ENCODE measurements at regions not wholly inside any gene's neighbourhood (a gene's known extent, or its start where the extent isn't known, plus 50 kb on each side); places are given as distances from the start of the nearest gene placed in this dataset.

- DNase-seq: no peak
Observed at GRCh38 chr21:22044431-22044830, 1046.2 kb downstream of the NCAM2 start.

- DNase-seq: no peak
Observed at GRCh38 chr21:22046576-22046975, 1048.4 kb downstream of the NCAM2 start.

- DNase-seq: no peak
Observed at GRCh38 chr21:22056904-22057303, 1058.7 kb downstream of the NCAM2 start.

GRCh38 chr21:22062472-22063139 is 1064.4 kb downstream of the NCAM2 start:
- no peak for DNase-seq

- no peak for DNase-seq
Observed at GRCh38 chr21:22063140-22063539, 1064.9 kb downstream of the NCAM2 start.

GRCh38 chr21:22076471-22076870 is 1078.3 kb downstream of the NCAM2 start:
- DNase-seq: no peak

- no peak for DNase-seq
Observed at GRCh38 chr21:22083899-22084298, 1085.7 kb downstream of the NCAM2 start.

GRCh38 chr21:22096314-22096713 is 1098.1 kb downstream of the NCAM2 start:
- DNase-seq: no peak

GRCh38 chr21:22106720-22107410 is 1108.7 kb downstream of the NCAM2 start:
- DNase-seq: no peak

GRCh38 chr21:22115746-22116145 is 1117.5 kb downstream of the NCAM2 start:
- DNase-seq: no peak

GRCh38 chr21:22120616-22121266 is 1122.5 kb downstream of the NCAM2 start:
- DNase-seq: no peak

GRCh38 chr21:22125581-22125980 is 1127.4 kb downstream of the NCAM2 start:
- DNase-seq: no peak

GRCh38 chr21:22128671-22129070 is 1130.5 kb downstream of the NCAM2 start:
- no peak for DNase-seq

- no peak for DNase-seq
Observed at GRCh38 chr21:22132358-22133071, 1134.3 kb downstream of the NCAM2 start.

- no peak for DNase-seq
Observed at GRCh38 chr21:22136740-22137139, 1138.5 kb downstream of the NCAM2 start.

- DNase-seq: no peak
Observed at GRCh38 chr21:22138297-22139016, 1140.2 kb downstream of the NCAM2 start.

- no peak for DNase-seq
Observed at GRCh38 chr21:22145545-22145944, 1147.3 kb downstream of the NCAM2 start.

- DNase-seq: no peak
Observed at GRCh38 chr21:22154579-22155274, 1156.5 kb downstream of the NCAM2 start.

GRCh38 chr21:22164912-22165311 is 1166.7 kb downstream of the NCAM2 start:
- no peak for DNase-seq

- no peak for DNase-seq
Observed at GRCh38 chr21:22174746-22175145, 1176.5 kb downstream of the NCAM2 start.

- no peak for DNase-seq
Observed at GRCh38 chr21:22189278-22189677, 1191.1 kb downstream of the NCAM2 start.

- no peak for DNase-seq
Observed at GRCh38 chr21:22191581-22191980, 1193.4 kb downstream of the NCAM2 start.

Measured in GDM1 (cell line).